GM10266 (cell line): ENCODE measurements at regions not wholly inside any gene's neighbourhood (a gene's known extent, or its start where the extent isn't known, plus 50 kb on each side); places are given as distances from the start of the nearest gene placed in this dataset.

ENCODE experiments used
- DNase-seq: peaks from one replicate; pipeline ENCODE4 v3.0.0; 2012; ENCODE audit errors: extremely low spot score
- TF ChIP-seq, protein P1 (sequence below): IDR thresholded peaks from 2 replicates; pipeline ENCODE4 v1.5.1; 2012; ENCODE audit warnings: mild to moderate bottlenecking, low read depth; ENCODE audit not compliant: control insufficient read depth, insufficient read depth; ENCODE audit errors: missing control alignments

GRCh38 chrY:8564421-8564820 is 772.8 kb upstream of the TSPY4 start:
- no peak for DNase-seq
- TF ChIP-seq, protein P1, sequence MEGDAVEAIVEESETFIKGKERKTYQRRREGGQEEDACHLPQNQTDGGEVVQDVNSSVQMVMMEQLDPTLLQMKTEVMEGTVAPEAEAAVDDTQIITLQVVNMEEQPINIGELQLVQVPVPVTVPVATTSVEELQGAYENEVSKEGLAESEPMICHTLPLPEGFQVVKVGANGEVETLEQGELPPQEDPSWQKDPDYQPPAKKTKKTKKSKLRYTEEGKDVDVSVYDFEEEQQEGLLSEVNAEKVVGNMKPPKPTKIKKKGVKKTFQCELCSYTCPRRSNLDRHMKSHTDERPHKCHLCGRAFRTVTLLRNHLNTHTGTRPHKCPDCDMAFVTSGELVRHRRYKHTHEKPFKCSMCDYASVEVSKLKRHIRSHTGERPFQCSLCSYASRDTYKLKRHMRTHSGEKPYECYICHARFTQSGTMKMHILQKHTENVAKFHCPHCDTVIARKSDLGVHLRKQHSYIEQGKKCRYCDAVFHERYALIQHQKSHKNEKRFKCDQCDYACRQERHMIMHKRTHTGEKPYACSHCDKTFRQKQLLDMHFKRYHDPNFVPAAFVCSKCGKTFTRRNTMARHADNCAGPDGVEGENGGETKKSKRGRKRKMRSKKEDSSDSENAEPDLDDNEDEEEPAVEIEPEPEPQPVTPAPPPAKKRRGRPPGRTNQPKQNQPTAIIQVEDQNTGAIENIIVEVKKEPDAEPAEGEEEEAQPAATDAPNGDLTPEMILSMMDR = no peak

DNA sequence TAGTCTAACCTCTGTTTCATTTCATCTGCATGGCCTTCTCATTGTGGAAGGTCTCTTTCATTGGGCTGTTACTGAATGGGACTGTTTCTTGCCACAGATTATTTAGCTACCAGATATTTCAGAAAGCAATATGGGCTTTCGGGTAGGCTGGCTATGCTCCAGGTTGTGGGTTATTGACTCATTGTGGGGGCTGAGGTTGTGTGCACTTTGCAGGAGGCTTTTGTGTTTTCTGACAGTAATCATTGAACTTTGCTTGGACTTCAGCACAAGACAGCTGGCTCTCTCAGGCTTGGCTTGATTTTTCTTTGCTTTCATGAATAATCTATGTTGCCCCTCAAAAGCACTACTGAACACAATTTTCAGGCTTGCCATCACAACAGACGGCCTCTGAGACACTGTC is 771.1 kb upstream of the TSPY4 start:
- TF ChIP-seq, protein P1 = no peak
- no peak for DNase-seq

GRCh38 chrY:8570384-8570783 is 766.9 kb upstream of the TSPY4 start:
- DNase-seq = no peak
- TF ChIP-seq, protein P1 = no peak

DNA sequence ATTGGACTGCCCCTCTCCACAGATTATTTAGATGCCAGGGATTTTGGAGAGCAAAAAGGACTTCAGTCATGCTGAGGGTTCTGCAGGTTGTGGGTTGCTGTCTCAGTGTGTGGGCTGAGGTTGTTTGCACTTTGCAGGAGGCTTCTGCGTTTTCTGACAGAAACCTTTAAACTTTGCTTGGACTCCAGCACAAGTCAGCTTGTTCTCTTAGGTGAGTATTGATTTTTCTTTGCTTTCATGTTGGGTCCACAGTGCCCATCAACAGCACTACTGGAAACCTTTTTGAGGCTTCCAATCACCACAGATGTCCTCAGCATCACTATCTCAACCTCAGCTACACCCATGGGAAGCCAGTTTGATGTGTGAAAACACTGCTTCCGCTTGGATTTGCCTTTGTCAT is 764.3 kb upstream of the TSPY4 start:
- TF ChIP-seq, protein P1 = no peak

DNA sequence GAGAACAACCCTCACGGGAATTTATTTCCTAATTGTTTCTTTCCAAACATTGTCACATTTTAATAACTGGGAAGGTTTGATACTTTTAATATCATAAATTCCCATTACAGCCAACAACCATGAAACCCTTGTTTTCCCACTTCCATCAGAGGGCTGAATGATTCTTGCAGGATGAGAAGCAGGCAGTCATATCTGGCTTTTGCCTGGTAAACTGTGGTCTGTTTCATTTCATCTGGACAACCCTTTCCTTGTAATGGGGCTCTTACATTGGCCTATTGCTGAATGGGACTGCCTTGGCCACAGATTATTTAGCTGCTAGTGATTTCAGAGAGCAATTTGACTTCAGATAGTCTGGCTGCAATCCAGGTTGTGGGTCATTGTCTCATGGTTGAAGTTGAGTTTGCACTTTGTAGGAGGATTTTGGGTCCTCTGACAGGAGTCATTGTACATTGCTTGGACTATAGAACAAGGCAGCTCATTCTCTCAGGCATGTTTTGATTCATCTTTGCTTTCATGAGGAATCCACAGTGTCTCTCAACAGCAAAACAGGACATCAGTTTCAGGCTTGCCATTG is 754.9 kb upstream of the TSPY4 start:
- TF ChIP-seq, protein P1 = no peak

More for the DNA sequence above, 764.3 kb upstream of the TSPY4 start:
- no peak for DNase-seq

DNA sequence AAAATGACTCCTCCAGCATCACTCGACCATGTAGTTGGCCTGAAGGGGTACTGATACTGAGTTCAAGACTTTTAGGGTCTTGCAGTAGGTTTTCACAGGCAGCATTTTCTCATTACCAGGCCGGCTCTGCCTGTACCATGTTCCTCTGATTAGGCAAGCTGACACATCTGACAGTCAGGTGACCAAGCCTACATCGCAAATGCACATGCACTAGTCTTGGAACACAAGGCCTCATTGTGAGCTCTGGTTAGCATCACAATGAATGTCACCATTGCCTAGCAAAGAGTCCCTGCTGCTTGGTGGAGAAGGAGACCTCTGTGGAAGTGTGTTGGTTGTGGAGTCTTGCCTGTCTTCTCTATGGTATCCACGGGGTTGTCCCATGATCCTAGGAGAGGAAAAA is 754.1 kb upstream of the TSPY4 start:
- TF ChIP-seq, protein P1 = no peak
- DNase-seq = no peak

More for the DNA sequence above, 754.9 kb upstream of the TSPY4 start:
- DNase-seq = no peak

- DNase-seq = no peak
- TF ChIP-seq, protein P1 = no peak
These were observed 746.6 kb upstream of the TSPY4 start for GRCh38 chrY:8590641-8591040.
